ENCODE measurements at regions not wholly inside any gene's neighbourhood (a gene's known extent, or its start where the extent isn't known, plus 50 kb on each side); places are given as distances from the start of the nearest gene placed in this dataset.

DNA sequence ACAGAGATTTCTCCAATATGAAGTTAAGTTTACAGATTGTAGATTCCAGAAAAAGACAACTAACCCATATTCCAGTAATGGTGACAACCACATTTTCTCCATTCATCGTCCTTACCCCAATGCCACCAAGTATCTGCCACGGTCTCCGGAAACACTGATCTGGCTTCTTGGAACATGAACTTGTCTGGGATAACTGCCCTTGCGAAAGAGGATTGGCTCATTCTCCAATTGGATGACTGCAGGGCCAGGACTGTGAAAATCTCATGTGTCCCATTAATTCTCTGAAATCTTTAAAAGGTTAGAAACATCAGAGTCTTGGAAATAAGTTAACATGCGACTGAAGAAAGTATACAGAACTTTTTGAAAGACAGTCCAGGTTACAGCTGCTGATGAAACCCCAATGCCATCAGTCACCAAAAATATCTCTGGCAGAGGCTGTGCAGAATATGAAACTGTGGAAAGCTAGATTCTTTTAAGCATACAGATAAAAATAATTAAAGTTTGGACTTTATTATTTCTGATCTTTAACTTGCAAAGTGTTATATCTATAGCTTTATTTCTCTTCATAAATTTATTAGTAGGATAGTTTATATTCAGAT, 496.9 kb downstream of the PPARGC1A start:
- TF ChIP-seq POLR2AphosphoS5 (IDR thresholded peaks at IDR 0.05) (no peak), CTCF (IDR thresholded peaks at IDR 0.05) (no peak), POLR2A (IDR thresholded peaks at IDR 0.05) (no peak)
